NT2/D1 (cell line): ENCODE measurements at regions not wholly inside any gene's neighbourhood (a gene's known extent, or its start where the extent isn't known, plus 50 kb on each side); places are given as distances from the start of the nearest gene placed in this dataset.

ENCODE experiments used
- SUZ12 ChIP-seq: IDR thresholded peaks from 2 replicates; pipeline ENCODE4 v1.6.1; 2011; ENCODE audit not compliant: insufficient read length, insufficient read depth; ENCODE audit errors: extremely low read depth
- YY1 ChIP-seq: IDR thresholded peaks from 2 replicates; pipeline ENCODE4 v1.6.1; 2011; ENCODE audit not compliant: insufficient read length, insufficient read depth
- ZNF274 ChIP-seq: IDR thresholded peaks from 2 replicates; pipeline ENCODE4 v1.6.1; 2011; ENCODE audit warnings: mild to moderate bottlenecking, low read depth, low read length

- TF ChIP-seq SUZ12 (no peak), YY1 (no peak), ZNF274 (no peak)
Observed at GRCh38 chr17:68657166-68657565, 56.0 kb upstream of the FAM20A start.
